HG02884 (cell line): ENCODE measurements at regions not wholly inside any gene's neighbourhood (a gene's known extent, or its start where the extent isn't known, plus 50 kb on each side); places are given as distances from the start of the nearest gene placed in this dataset.
"Not testable (repeated sequence)": the region's sequence is repeated elsewhere in the genome, so short reads cannot be mapped to it uniquely, and the experiment has no call there.

Experiments
- ATAC-seq: cut with Tn5 transposase; IDR thresholded peaks from one replicate; pipeline ENCODE4 v1.9.1; 2021; ENCODE audit warnings: mild to moderate bottlenecking, moderate library complexity; ENCODE audit not compliant: unreplicated experiment

DNA sequence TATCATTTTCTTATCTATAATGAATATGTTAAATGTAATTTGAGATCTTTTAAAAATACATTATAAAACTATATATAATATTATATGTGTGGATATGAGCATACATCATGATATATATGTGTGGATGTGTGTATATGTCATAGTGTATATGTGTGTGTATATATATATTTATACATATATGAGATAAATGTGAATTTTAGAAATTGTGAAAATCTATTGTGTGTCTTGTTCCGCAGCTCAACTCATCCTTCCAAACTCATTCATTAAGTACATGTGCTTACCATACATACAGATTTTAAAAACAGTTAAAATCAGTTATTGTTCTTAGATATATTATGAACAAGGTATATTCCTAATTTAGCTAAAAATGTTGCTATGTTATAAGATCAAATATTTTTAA lies 435.2 kb upstream of the MIR17HG start:
- no peak for ATAC-seq

DNA sequence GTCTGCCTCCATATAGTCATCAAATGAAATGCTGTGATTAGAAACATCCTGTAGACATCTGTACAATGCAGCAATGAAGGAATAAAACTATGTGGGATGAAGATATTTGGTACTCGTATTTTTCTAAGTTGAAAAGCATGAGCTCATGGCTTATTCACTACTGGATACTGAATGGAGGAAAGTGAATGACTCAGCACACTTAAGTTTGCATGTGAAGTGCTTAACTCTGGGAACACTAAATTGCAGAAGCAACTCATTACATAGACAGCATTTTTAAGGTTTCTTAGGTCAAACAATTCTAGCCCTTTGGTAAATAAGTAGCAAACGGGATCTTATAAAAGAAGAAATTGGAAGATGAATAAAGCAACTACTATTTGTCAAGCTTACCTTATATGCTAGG lies 429.0 kb upstream of the MIR17HG start:
- ATAC-seq: no peak

- ATAC-seq: no peak
Measured at GRCh38 chr13:90919153-90919552, 428.3 kb upstream of the MIR17HG start.

- ATAC-seq: no peak
Measured at GRCh38 chr13:90926459-90926858, 421.0 kb upstream of the MIR17HG start.

- no peak for ATAC-seq
Measured at GRCh38 chr13:90928109-90928508, 419.4 kb upstream of the MIR17HG start.

GRCh38 chr13:90933097-90933826 lies 414.2 kb upstream of the MIR17HG start:
- ATAC-seq: no peak

GRCh38 chr13:90934741-90935140 lies 412.7 kb upstream of the MIR17HG start:
- no peak for ATAC-seq

DNA sequence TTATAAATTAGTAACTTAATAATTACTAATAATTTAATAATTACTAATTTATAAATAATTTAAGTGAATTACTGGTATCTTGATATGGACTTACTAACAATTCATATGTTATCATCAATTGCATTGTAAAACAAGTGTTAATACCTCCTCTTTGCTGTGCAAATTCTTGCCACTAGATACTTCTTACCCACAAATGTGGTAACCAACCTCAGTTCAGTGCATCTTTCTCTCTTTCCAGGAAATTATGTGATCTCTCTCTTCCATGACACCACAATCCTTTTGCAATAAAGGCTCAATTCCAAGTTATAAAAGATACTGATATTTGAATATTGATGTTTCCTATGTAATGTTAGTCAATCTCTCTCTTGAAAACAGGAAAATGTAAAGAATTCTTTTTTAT lies 408.6 kb upstream of the MIR17HG start:
- no peak for ATAC-seq

GRCh38 chr13:90943946-90944345 lies 403.5 kb upstream of the MIR17HG start:
- ATAC-seq: no peak

GRCh38 chr13:90945146-90945545 lies 402.3 kb upstream of the MIR17HG start:
- not testable (repeated sequence) for ATAC-seq

GRCh38 chr13:90946125-90946524 lies 401.4 kb upstream of the MIR17HG start:
- not testable (repeated sequence) for ATAC-seq

DNA sequence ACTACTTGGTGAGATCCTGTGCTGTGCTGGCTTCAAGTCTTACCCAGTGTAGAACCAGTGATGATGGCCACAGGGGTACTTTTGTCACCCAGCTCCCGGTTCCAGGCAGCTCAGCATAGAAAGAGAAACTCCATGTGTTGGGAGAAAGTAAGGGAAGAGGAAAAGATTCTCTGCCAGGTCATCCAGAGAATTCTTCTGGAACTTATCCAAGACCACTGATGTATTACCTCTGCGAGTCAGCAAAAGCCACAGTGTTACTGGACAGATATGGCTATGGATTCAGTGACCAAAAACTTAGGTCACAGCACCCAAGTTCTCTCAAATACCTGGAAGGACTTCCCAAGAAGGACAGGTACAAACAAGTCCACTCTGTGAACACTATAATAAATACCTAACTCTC lies 399.5 kb upstream of the MIR17HG start:
- ATAC-seq: no peak

GRCh38 chr13:90950160-90950559 lies 397.3 kb upstream of the MIR17HG start:
- no peak for ATAC-seq

DNA sequence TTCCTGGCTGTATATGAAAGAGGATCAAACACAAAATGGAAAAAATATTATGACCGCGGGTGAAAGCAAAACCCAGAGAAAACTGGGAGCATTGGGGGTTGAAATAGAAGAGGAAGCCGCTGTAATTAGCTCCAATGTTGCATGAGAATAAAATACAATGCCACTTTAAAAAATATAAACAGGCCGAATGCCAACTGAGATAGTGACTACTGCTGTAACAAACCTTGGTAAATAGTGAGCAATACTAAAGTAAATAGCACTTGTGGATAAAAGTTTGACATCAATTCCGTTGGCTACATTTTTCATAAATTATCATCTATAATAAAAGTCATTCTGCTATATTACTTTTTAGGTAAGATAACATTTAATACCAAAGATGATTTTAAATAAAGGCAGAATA lies 395.8 kb upstream of the MIR17HG start:
- no peak for ATAC-seq

DNA sequence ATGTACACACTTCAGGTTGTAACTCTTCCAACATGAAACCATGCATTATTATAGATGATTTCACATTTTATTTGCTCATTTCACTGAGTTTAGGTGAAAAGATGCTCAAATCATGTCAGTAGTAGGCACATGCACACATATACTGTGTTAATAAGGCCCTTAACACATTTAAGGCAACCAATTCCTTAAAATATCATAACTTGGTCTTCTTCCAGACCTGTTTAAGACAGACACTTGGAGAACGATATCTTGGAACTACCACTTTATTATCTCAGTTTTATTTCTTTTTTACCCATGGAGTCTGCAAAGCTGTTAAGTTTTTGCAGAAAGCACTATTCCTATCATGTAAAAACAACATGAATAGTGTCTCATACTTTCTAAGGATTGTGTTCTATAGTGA lies 395.2 kb upstream of the MIR17HG start:
- no peak for ATAC-seq

DNA sequence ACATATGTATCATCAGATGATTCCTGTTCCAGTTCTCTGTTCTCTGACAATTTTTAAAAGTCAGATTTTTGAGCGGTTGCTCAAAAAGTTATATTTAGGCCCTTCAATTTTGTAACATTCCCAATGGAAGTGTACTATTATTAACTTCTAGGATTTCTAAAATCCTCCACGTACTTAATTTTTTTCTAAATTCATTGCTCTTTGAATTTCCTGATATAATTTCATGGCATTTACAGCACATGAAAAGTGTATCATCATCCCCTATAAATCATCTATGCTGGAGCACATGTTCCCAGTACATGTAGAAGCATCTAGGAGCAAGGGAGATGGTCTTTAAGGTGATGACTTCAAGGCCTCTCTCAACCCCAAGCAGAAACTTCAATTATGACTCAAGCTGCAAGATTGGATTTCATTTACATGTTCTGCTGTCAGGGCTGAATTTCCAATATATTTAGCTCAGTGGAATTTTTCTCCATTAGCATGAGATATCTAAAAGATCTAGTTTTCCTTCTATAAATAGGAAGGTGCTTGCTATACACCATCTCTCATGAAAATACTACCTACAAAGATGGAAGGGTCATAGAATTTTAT lies 392.8 kb upstream of the MIR17HG start:
- ATAC-seq: no peak

DNA sequence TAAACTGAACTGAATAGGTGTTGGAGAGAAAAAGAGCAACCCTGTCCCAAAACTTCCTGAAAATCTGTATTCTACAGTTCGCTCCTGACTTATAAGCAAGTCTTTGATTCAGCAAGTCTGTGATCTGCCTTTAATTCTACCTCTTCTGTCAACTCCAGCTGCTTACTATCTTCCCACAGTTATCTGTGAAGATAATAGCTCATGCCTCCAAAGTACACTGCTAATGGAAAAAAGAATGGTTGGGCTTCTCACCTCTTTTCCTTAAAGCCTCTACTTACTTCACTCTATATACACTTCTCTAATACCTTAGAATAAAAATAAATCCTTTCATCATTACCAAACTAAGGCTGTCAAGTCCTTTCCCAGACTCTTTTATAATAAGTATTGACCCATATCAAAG lies 391.5 kb upstream of the MIR17HG start:
- ATAC-seq: no peak

DNA sequence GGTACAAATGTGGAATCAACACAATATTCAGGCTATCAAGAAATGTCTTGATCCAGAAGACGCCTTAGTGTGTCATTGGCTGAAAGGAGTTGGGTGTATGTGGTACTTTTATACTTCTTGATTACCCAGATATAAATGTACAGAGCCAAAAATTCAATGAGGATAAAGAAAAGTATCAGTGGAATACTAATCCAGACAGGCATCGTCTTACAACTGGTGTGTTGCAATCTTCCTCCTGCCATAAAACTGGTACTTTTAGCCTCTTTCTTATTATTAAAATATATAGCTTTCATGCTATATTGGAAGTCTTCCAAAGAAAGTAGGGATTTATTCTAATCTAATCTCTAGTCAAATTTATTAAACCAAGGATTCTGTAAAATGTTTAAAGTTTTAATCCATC lies 388.6 kb upstream of the MIR17HG start:
- no peak for ATAC-seq

DNA sequence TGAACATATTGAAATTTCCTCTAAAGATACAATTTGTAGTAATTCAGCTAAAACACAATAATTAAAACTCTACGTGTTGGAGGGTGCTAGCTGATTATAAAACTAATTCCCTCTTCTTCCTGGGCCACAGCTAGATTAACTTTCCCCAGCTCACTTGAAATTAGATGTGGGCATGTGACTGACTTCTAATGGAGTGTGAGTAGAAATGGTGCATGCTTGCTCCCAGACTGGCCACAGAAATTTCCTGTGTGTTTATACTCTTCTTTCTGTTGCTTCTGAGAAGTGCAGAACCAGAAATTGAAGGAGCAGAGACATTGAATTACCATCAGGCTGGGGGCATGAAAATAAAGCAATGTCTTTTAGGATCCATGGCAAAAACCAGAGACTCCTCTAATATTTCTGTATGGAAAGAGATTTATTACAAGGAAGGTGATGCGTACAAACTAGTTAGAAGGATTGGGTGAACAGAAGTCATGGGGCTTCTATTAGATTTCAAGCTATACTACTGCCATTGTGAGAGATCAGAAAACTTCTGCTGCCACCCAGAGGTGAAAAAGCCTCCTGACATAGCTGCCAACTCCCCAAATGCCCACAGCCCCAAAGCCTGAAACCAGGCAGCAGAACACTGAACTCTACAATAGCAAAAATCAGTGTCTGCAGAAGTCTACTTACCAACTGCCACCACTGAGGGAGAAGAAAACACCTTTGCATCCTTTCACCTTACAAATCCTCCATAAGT lies 379.2 kb upstream of the MIR17HG start:
- ATAC-seq: no peak

GRCh38 chr13:90974249-90974975 lies 373.1 kb upstream of the MIR17HG start:
- ATAC-seq: no peak

GRCh38 chr13:90979059-90979458 lies 368.4 kb upstream of the MIR17HG start:
- ATAC-seq: no peak
